ENCODE measurements at regions not wholly inside any gene's neighbourhood (a gene's known extent, or its start where the extent isn't known, plus 50 kb on each side); places are given as distances from the start of the nearest gene placed in this dataset.
"Not testable (repeated sequence)": the region's sequence is repeated elsewhere in the genome, so short reads cannot be mapped to it uniquely, and the experiment has no call there.

DNA sequence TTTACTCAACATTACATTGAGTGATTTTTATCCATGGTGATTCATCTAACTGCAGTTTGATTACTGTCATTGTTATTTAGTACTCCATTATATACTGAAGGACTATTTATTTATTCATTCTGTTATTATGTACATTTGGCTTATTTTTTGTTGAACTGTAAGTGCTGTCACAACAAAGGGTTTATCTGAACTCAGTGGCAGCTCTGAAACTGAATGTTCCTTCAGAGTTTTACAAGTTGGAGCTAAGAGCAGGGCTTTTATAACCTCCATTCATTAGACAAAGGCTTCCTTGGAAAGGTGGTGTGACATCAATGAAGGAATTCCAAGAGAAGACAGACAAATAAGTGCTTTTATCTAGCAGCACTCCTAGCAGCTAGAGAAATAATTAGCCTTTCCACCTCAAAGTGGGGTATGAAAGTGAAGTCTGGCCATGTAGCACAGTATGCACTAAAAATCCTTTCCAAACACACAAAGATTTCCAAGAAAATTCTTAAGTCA lies 83.3 kb upstream of the GORAB start:
- no peak overlapping the region for H3K4me3 ChIP-seq (ENCODE audit: low read depth, low read length)
- TF ChIP-seq, protein P1, sequence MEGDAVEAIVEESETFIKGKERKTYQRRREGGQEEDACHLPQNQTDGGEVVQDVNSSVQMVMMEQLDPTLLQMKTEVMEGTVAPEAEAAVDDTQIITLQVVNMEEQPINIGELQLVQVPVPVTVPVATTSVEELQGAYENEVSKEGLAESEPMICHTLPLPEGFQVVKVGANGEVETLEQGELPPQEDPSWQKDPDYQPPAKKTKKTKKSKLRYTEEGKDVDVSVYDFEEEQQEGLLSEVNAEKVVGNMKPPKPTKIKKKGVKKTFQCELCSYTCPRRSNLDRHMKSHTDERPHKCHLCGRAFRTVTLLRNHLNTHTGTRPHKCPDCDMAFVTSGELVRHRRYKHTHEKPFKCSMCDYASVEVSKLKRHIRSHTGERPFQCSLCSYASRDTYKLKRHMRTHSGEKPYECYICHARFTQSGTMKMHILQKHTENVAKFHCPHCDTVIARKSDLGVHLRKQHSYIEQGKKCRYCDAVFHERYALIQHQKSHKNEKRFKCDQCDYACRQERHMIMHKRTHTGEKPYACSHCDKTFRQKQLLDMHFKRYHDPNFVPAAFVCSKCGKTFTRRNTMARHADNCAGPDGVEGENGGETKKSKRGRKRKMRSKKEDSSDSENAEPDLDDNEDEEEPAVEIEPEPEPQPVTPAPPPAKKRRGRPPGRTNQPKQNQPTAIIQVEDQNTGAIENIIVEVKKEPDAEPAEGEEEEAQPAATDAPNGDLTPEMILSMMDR (IDR thresholded peaks at IDR 0.05; ENCODE audit: insufficient read depth, low read length, poor library complexity, severe bottlenecking), result no peak

GRCh38 chr1:170457325-170458050 lies 74.5 kb upstream of the GORAB start:
- not testable (repeated sequence) for H3K27me3 ChIP-seq (ENCODE audit: control insufficient read depth, insufficient read depth, low read length); H3K4me3 ChIP-seq (ENCODE audit: low read depth, low read length); DNase-seq (ENCODE audit: low read depth); H3K36me3 ChIP-seq (ENCODE audit: control insufficient read depth, insufficient read depth, low read length)
- TF ChIP-seq, protein P1 (IDR thresholded peaks at IDR 0.05; ENCODE audit: insufficient read depth, low read length, poor library complexity, severe bottlenecking), result peak; percentile 1

More for the DNA sequence above, 83.3 kb upstream of the GORAB start:
- no peaks in the 10 kb centered on the region for H3K27me3 ChIP-seq (ENCODE audit: control insufficient read depth, insufficient read depth, low read length)
- no peaks in the 10 kb centered on the region for H3K36me3 ChIP-seq (ENCODE audit: control insufficient read depth, insufficient read depth, low read length)
- no peak for DNase-seq (ENCODE audit: low read depth)

DNA sequence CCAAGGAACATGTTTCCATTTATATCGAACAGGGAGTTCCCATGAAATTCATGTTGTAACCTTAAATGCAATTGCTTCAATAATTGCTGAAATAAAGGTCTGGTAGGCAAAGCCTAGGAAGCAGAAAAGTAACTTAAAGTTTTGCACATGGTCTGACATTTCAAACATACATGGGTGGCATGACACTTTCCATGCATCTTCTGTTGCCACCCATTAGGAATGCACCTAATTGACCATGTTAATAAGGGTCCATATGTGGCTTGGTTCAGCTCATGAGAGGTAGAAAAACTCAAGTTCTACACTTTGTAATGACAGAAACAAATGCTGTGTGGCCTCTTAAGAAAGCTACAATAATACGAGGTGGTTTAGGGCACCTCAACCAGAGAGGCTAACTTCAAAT lies 72.0 kb upstream of the GORAB start:
- TF ChIP-seq, protein P1 (IDR thresholded peaks at IDR 0.05; ENCODE audit: insufficient read depth, low read length, poor library complexity, severe bottlenecking), result no peak
- DNase-seq (ENCODE audit: low read depth), result no peak
- Histone ChIP-seq H3K27me3 (ENCODE audit: control insufficient read depth, insufficient read depth, low read length) (no peaks in the 10 kb centered on the region), H3K36me3 (ENCODE audit: control insufficient read depth, insufficient read depth, low read length) (no peaks in the 10 kb centered on the region), H3K4me3 (ENCODE audit: low read depth, low read length) (no peak overlapping the region)

GRCh38 chr1:170460414-170461155 lies 71.4 kb upstream of the GORAB start:
- no peaks in the 10 kb centered on the region for H3K27me3 ChIP-seq (ENCODE audit: control insufficient read depth, insufficient read depth, low read length)
- H3K36me3 ChIP-seq (ENCODE audit: control insufficient read depth, insufficient read depth, low read length), result no peaks in the 10 kb centered on the region

DNA sequence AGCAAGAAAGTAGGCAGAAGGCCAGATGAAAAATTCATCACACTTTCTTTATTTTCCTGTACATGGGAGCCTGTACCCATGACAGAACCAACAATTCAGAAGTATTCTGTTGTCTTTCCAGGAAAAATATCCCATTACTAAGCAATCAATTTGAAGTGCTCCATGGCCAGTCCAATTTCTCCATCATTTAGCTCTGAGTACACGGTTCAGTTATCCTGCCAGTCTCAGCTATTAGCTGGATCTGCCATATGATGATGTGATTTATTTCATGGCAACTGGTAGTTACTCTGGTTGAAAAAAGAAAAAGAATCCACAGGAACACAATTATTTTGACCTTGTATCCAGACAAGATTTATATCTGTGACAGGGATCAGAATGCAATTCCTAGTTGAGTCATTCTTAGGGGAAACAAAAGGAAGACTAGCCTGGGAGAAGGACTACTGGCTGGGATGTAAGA lies 70.6 kb upstream of the GORAB start:
- H3K27me3 ChIP-seq (ENCODE audit: control insufficient read depth, insufficient read depth, low read length), result no peaks in the 10 kb centered on the region
- no peak for DNase-seq (ENCODE audit: low read depth)
- H3K36me3 ChIP-seq (ENCODE audit: control insufficient read depth, insufficient read depth, low read length), result no peaks in the 10 kb centered on the region
- TF ChIP-seq, protein P1 (IDR thresholded peaks at IDR 0.05; ENCODE audit: insufficient read depth, low read length, poor library complexity, severe bottlenecking), result no peak
- no peak overlapping the region for H3K4me3 ChIP-seq (ENCODE audit: low read depth, low read length)

More at GRCh38 chr1:170460414-170461155, 71.4 kb upstream of the GORAB start:
- H3K4me3 ChIP-seq (ENCODE audit: low read depth, low read length), result no peak overlapping the region
- DNase-seq (ENCODE audit: low read depth), result no peak
- TF ChIP-seq, protein P1 (IDR thresholded peaks at IDR 0.05; ENCODE audit: insufficient read depth, low read length, poor library complexity, severe bottlenecking), result no peak
